ENCODE measurements at regions not wholly inside any gene's neighbourhood (a gene's known extent, or its start where the extent isn't known, plus 50 kb on each side); places are given as distances from the start of the nearest gene placed in this dataset.

DNA sequence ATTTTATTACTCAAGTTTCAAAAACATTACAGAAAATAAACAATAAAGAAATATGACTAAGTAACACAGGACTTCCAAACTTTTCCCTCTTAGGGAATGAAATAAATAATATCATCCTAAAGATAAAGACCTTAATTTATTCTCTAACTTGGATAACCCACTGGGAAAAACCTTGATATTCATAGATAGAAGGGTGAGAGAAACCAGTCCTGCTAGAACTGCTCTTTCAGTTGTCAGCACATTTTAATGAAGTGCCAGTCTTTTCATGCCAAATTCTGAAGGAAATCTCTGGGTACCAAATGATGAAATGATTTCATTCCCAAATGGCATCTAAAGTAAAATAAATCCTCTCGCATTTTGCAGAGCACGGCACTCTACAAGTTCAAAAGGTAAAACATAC, 114.5 kb upstream of the SMIM30 start:
- ATAC-seq = no peak
- H3K27ac ChIP-seq (ENCODE audit: control insufficient read depth, insufficient read depth) = no peak overlapping the region
- H4K20me1 ChIP-seq (ENCODE audit: control insufficient read depth, insufficient read depth) = no peaks in the 10 kb centered on the region
- H3K79me2 ChIP-seq (ENCODE audit: control insufficient read depth, insufficient read depth, low read length) = no peaks in the 10 kb centered on the region
- H3K4me2 ChIP-seq (ENCODE audit: control insufficient read depth, insufficient read depth) = no peak overlapping the region
- no peak overlapping the region for H3K9ac ChIP-seq (ENCODE audit: control insufficient read depth, insufficient read depth, low read length)
- ChIA-PET CTCF (no interaction called here), RAD21 (ENCODE audit: unreplicated experiment) (no interaction called here), SMC1A (ENCODE audit: uncharacterized antibody, unreplicated experiment) (interaction anchor here (1.4 kb wide), 1 partner anchor 189 kb away, joined by 4 read pairs; no protein-coding TSS in a partner anchor), POLR2A (no interaction called here)
- H3K27me3 ChIP-seq (replicated peaks in 1 of 2; ENCODE audit: control insufficient read depth in 2 of 2, insufficient read depth in 2 of 2, low read length in 1 of 2) = no peaks in the 10 kb centered on the region; a peak in 1 of 4 replicates
- DNase-seq (ENCODE audit: low read depth, low spot score) = no peak
- no peaks in the 10 kb centered on the region for H3K9me3 ChIP-seq (replicated peaks; ENCODE audit: control insufficient read depth, insufficient read depth, low read length)
- no peaks in the 10 kb centered on the region for H3K36me3 ChIP-seq (ENCODE audit: control insufficient read depth in 2 of 2, insufficient read depth in 2 of 2, low read length in 1 of 2)
- H3K4me1 ChIP-seq (ENCODE audit: control insufficient read depth, insufficient read depth, low read length) = no peaks in the 10 kb centered on the region
- no peak overlapping the region for H2AFZ ChIP-seq (ENCODE audit: control insufficient read depth, low read depth, low read length)
- WGBS (ENCODE audit: insufficient coverage, insufficient replicate concordance, low lambda C conversion rate, missing lambda C conversion rate) = 41% methylated on average over 2 of the region's 2 CpGs
- no peak for FAIRE-seq
- in situ Hi-C loops (cut with MboI) = no loop called here
- no TSS peak for BruUV-seq (replicated peaks)
- intact Hi-C loops (cut with micrococcal nuclease; ENCODE audit: unreplicated experiment) = no loop called here
- H3K4me3 ChIP-seq = no peak overlapping the region
- TF ChIP-seq EP300 (IDR thresholded peaks at IDR 0.05; ENCODE audit: borderline replicate concordance in 1 of 2, control insufficient read depth in 1 of 2, low read depth in 2 of 2, low read length in 2 of 2) (no peak), GATAD2B (conservative IDR thresholded peaks at IDR 0.05; ENCODE audit: low read depth) (no peak), SP1 (IDR thresholded peaks at IDR 0.05; ENCODE audit: low read depth, low read length) (no peak), JUNB (IDR thresholded peaks at IDR 0.05) (no peak), ZBED1 (IDR thresholded peaks at IDR 0.05; ENCODE audit: borderline replicate concordance) (no peak), MYB (IDR thresholded peaks at IDR 0.05; ENCODE audit: borderline replicate concordance, low read depth, low read length) (no peak), CREB1 (IDR thresholded peaks at IDR 0.05; ENCODE audit: low read depth) (no peak)
- TF ChIP-seq, protein P1, sequence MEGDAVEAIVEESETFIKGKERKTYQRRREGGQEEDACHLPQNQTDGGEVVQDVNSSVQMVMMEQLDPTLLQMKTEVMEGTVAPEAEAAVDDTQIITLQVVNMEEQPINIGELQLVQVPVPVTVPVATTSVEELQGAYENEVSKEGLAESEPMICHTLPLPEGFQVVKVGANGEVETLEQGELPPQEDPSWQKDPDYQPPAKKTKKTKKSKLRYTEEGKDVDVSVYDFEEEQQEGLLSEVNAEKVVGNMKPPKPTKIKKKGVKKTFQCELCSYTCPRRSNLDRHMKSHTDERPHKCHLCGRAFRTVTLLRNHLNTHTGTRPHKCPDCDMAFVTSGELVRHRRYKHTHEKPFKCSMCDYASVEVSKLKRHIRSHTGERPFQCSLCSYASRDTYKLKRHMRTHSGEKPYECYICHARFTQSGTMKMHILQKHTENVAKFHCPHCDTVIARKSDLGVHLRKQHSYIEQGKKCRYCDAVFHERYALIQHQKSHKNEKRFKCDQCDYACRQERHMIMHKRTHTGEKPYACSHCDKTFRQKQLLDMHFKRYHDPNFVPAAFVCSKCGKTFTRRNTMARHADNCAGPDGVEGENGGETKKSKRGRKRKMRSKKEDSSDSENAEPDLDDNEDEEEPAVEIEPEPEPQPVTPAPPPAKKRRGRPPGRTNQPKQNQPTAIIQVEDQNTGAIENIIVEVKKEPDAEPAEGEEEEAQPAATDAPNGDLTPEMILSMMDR (IDR thresholded peaks at IDR 0.05 in 2 of 3, conservative IDR thresholded peaks at IDR 0.05 in 1 of 3; ENCODE audit: control insufficient read depth in 2 of 3, extremely low read depth in 1 of 3, insufficient read depth in 1 of 3, low read depth in 3 of 3, low read length in 3 of 3) = no peak
- TF ChIP-seq, protein P2, sequence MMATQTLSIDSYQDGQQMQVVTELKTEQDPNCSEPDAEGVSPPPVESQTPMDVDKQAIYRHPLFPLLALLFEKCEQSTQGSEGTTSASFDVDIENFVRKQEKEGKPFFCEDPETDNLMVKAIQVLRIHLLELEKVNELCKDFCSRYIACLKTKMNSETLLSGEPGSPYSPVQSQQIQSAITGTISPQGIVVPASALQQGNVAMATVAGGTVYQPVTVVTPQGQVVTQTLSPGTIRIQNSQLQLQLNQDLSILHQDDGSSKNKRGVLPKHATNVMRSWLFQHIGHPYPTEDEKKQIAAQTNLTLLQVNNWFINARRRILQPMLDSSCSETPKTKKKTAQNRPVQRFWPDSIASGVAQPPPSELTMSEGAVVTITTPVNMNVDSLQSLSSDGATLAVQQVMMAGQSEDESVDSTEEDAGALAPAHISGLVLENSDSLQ (IDR thresholded peaks at IDR 0.05) = no peak
